Type B pancreatic cell (in vitro differentiated cells): ENCODE measurements at regions not wholly inside any gene's neighbourhood (a gene's known extent, or its start where the extent isn't known, plus 50 kb on each side); places are given as distances from the start of the nearest gene placed in this dataset.

Experiments
- DNase-seq: peaks from one replicate; pipeline ENCODE4 v3.0.0; 2021; ENCODE audit warnings: mixed read lengths; ENCODE audit not compliant: unreplicated experiment; ENCODE audit errors: extremely low spot score
- H3K27ac Mint-ChIP-seq: 2 replicates; pipeline ENCODE4 v1.8.0; 2021; ENCODE audit warnings: mild to moderate bottlenecking, mixed read lengths
- H3K27me3 Mint-ChIP-seq: 2 replicates; pipeline ENCODE4 v1.8.0; 2021; ENCODE audit warnings: mixed read lengths
- H3K36me3 Mint-ChIP-seq: 2 replicates; pipeline ENCODE4 v1.8.0; 2021; ENCODE audit warnings: mixed read lengths
- H3K4me1 Mint-ChIP-seq: one replicate; pipeline ENCODE4 v1.8.0; 2021; ENCODE audit warnings: mixed read lengths; ENCODE audit not compliant: unreplicated experiment
- H3K4me3 Mint-ChIP-seq: 2 replicates; pipeline ENCODE4 v1.8.0; 2021; ENCODE audit warnings: mild to moderate bottlenecking, mixed read lengths
- H3K9me3 Mint-ChIP-seq: 2 replicates; pipeline ENCODE4 v1.8.0; 2021; ENCODE audit warnings: mixed read lengths
- TF ChIP-seq, protein P1 (sequence below): fragments of 200-600 bp; sonication (generic); conservative IDR thresholded peaks from 2 replicates; pipeline ENCODE4 v1.5.0; 2021; ENCODE audit warnings: antibody characterized with exemption, mild to moderate bottlenecking

DNA sequence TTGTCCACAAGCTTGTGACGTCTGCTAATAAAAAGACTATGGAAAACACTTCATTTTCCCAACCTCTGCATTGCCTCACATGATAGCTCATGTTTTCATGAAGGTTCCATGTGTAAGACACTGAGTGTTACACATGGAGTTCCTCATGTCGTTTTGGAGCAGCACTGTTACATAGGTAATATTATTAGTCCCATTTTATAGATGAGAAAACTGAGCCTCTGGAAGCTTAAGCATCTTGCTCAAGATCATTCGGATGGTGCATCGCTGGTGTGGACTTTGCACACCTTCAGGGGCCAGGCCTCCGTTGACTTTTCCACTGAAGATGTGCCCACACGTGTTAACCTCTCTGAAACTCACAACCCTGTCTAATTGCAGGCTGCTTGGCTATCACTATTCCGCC is 743.4 kb downstream of the UQCRFS1 start:
- Mint-ChIP-seq H3K27me3 (peaks cover 13% of the 10 kb centered on the region), H3K4me3 (no peak overlapping the region), H3K27ac (no peak overlapping the region), H3K9me3 (no peaks in the 10 kb centered on the region), H3K36me3 (no peaks in the 10 kb centered on the region), H3K4me1 (peaks cover 12% of the 10 kb centered on the region)
- TF ChIP-seq, protein P1, sequence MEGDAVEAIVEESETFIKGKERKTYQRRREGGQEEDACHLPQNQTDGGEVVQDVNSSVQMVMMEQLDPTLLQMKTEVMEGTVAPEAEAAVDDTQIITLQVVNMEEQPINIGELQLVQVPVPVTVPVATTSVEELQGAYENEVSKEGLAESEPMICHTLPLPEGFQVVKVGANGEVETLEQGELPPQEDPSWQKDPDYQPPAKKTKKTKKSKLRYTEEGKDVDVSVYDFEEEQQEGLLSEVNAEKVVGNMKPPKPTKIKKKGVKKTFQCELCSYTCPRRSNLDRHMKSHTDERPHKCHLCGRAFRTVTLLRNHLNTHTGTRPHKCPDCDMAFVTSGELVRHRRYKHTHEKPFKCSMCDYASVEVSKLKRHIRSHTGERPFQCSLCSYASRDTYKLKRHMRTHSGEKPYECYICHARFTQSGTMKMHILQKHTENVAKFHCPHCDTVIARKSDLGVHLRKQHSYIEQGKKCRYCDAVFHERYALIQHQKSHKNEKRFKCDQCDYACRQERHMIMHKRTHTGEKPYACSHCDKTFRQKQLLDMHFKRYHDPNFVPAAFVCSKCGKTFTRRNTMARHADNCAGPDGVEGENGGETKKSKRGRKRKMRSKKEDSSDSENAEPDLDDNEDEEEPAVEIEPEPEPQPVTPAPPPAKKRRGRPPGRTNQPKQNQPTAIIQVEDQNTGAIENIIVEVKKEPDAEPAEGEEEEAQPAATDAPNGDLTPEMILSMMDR: no peak
- no peak for DNase-seq

DNA sequence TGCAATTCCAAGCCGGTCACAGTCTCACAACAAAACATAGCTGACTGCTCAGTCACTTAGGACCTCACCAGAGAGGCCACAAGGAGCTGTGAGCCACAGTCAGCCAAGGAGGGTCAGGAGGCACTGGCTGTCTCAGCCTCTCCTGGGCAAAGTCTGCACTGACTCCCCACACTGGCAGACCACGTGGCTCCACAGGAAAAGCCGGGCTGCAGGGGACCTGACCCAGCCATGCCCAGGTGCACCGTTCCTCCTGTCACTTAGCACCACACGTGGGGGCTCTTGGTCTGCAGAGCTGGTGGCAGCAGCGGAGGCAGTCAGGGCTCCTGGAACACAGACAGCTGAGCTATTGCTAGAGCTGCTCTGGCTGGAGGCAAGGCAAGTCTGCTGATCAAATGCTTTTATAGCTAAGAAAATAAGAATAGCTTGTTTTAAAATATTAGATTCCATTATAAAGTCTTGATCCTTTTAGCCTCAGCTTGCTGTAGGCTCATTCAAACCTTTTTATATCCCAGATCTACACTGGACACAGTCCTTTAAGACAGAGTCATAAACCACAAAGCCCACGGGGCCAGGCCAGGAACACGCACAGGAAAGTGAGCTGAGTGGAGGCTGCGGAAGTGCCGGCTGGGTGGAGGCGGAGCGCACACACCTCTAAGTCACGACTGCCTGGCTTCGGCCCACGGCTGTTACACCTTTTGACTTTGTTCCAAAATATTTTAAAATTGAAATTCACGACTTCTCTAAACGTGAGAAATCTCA is 744.1 kb downstream of the UQCRFS1 start:
- peaks cover 13% of the 10 kb centered on the region for H3K27me3 Mint-ChIP-seq
- no peak for DNase-seq
- no peak overlapping the region for H3K4me3 Mint-ChIP-seq
- H3K4me1 Mint-ChIP-seq: peaks cover 12% of the 10 kb centered on the region
- TF ChIP-seq, protein P1: no peak
- H3K36me3 Mint-ChIP-seq: no peaks in the 10 kb centered on the region
- H3K9me3 Mint-ChIP-seq: no peaks in the 10 kb centered on the region
- no peak overlapping the region for H3K27ac Mint-ChIP-seq

DNA sequence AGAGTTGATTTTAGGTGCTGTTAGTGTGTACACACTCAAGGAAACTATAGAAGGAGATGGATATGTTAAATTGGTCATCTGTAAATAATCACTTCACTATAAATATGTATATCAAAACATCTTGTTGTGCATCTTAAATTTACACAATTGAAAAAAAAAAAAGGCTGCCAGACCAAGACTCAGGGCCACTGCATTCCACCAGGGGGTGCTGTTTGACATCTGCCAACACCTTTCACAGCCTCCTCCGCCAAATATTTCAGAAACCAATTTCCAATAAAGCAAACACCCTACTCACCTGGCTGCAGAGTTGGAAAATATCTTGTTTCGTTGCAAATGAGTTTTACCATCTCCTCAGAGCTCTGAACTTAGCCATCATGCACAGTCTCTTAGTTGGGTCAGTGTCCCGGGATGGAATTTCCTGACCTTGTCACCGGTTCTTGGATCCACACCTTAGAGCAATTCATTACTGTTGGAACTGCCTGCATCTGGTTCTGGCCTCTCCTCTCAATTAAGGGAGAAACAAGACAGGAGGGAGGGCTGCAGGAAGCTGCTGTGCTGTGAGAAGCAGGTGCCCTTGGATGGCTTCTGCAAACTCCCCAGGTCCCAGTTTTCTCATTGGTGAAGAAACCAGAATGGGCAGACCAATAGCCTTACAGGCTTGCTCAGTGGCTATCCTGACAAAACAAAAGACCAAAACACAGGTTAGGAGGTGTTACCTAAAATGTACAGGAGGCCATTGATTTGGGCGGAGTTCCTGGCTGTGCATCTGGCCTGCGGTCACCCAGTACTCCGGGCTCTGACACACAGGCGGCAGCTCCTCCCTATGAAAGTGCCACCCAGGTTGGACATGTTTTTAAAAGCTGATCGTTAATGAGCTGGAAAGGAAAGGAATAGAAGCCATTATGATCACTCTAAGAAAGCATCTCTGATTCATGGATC is 746.6 kb downstream of the UQCRFS1 start:
- Mint-ChIP-seq H3K36me3 (no peaks in the 10 kb centered on the region), H3K4me1 (peaks cover 12% of the 10 kb centered on the region), H3K4me3 (no peak overlapping the region), H3K27ac (no peak overlapping the region), H3K27me3 (peaks cover 10% of the 10 kb centered on the region), H3K9me3 (no peaks in the 10 kb centered on the region)
- peak; percentile 76 for DNase-seq
- TF ChIP-seq, protein P1: peak; percentile 91

DNA sequence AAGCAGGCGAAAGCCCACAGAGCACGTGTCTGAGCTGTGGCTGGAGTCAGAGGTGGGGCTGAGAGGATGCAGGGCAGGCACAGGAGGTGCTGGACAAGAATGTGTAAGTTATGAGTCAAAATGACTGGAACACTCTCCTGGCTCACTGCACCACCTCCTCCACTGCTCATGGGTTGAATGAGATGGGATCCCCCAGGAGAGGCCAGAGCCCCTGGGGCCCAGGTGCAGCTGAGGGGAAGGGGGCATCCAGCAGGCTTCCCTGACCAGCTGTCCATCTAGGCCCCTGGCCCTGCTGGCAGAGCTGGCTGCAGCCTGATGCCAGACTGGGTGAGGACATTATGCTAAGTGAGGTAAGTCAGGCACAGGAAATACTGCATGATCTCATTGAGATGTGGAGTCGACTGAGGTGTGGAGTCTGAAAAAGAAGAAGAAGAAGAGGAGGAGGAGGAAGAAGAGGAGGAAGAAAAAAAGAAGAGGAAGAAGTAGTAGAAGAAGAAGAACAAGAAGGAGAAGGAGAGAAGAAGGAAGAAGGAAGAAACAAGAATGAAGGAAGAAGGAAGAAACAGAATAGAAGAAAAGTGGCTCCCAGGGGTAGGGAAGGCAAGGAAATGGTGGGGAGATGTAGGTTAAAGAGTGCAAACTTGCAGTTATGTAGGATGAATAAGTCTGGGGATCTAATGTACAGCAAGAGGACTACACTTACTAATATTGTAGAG is 747.4 kb downstream of the UQCRFS1 start:
- peaks cover 18% of the 10 kb centered on the region for H3K27me3 Mint-ChIP-seq
- DNase-seq: no peak
- peaks cover 12% of the 10 kb centered on the region for H3K4me1 Mint-ChIP-seq
- no peak overlapping the region for H3K4me3 Mint-ChIP-seq
- TF ChIP-seq, protein P1: no peak
- H3K9me3 Mint-ChIP-seq: no peaks in the 10 kb centered on the region
- H3K36me3 Mint-ChIP-seq: no peaks in the 10 kb centered on the region
- H3K27ac Mint-ChIP-seq: no peak overlapping the region

DNA sequence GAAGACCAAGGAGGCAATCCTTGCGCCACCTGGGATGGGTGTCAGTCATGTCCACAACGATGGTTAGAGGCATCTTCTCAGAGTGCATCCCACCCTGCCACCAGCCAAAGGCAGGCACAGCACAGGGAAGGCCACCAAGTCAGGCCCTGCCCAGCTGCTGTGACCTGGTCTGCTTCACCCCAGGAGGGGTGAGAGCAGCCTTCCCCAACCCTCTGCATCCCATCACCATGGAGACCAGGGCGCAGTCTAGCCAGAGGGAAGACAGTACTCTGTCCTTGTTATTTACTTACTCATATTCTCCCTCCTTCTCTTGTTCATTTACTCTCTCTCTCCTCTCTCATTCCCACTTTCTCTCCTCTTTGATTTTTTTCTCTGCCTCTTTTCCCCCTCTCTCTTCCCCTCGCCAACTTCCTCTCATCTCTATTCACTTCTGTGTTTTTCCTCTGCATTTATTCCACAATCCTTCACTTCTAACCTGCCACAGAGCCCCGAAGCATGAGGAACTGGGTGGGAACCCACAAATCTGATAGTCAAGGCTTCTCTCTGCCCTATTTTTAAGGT is 749.4 kb downstream of the UQCRFS1 start:
- Mint-ChIP-seq H3K9me3 (no peaks in the 10 kb centered on the region), H3K27me3 (peaks cover 30% of the 10 kb centered on the region), H3K4me1 (peaks cover 15% of the 10 kb centered on the region), H3K36me3 (no peaks in the 10 kb centered on the region), H3K27ac (no peak overlapping the region), H3K4me3 (no peak overlapping the region)
- TF ChIP-seq, protein P1: no peak
- DNase-seq: no peak
